ENCODE measurements at regions not wholly inside any gene's neighbourhood (a gene's known extent, or its start where the extent isn't known, plus 50 kb on each side); places are given as distances from the start of the nearest gene placed in this dataset.

- DNase-seq, result no peak
- POLR2A ChIA-PET, result no interaction called here
- H3K4me1 Mint-ChIP-seq (ENCODE audit: low read depth), result no peaks in the 10 kb centered on the region
- H3K27ac ChIP-seq (ENCODE audit: low read depth in 1 of 2, low read length in 2 of 2), result no peak overlapping the region
- no peak overlapping the region for H3K4me3 Mint-ChIP-seq
- intact Hi-C loops (cut with DNase I, micrococcal nuclease), result no loop called here
- H3K4me3 ChIP-seq (ENCODE audit: low read length), result no peak overlapping the region
- H3K9me3 Mint-ChIP-seq, result peaks cover 3% of the 10 kb centered on the region
- no peaks in the 10 kb centered on the region for H3K36me3 Mint-ChIP-seq (ENCODE audit: low read depth)
- H3K4me1 ChIP-seq (ENCODE audit: insufficient read depth, low read length), result no peaks in the 10 kb centered on the region
- H3K9me3 ChIP-seq (ENCODE audit: control insufficient read depth in 1 of 2, insufficient read depth in 1 of 2, low read length in 2 of 2), result peaks cover 0 to 12% of the 10 kb centered on the region in 2 experiments
- H3K36me3 ChIP-seq (ENCODE audit: insufficient read depth, low read length), result no peaks in the 10 kb centered on the region
- no peak overlapping the region for H3K27ac Mint-ChIP-seq
- no peaks in the 10 kb centered on the region for H3K27me3 ChIP-seq (ENCODE audit: control insufficient read depth in 1 of 2, insufficient read depth in 2 of 2, low read length in 2 of 2)
- H3K27me3 Mint-ChIP-seq, result no peaks in the 10 kb centered on the region
- CTCF ChIA-PET, result no interaction called here
- no peak for ATAC-seq (ENCODE audit: poor library complexity)
- TF ChIP-seq CTCF (IDR thresholded peaks at IDR 0.05), result no peak
Observed at GRCh38 chr5:60209146-60209840, 315.8 kb upstream of the PDE4D start.

- intact Hi-C loops (cut with DNase I, micrococcal nuclease), result no loop called here
- Mint-ChIP-seq H3K36me3 (ENCODE audit: low read depth) (no peaks in the 10 kb centered on the region), H3K4me3 (no peak overlapping the region), H3K9me3 (peaks cover 3% of the 10 kb centered on the region), H3K27ac (no peak overlapping the region), H3K4me1 (ENCODE audit: low read depth) (no peaks in the 10 kb centered on the region), H3K27me3 (no peaks in the 10 kb centered on the region)
- CTCF ChIA-PET, result no interaction called here
- no peaks in the 10 kb centered on the region for H3K36me3 ChIP-seq (ENCODE audit: insufficient read depth, low read length)
- ATAC-seq (ENCODE audit: poor library complexity), result no peak
- no peak for DNase-seq
- H3K9me3 ChIP-seq (ENCODE audit: control insufficient read depth in 1 of 2, insufficient read depth in 1 of 2, low read length in 2 of 2), result peaks cover 0 to 12% of the 10 kb centered on the region in 2 experiments
- no peaks in the 10 kb centered on the region for H3K4me1 ChIP-seq (ENCODE audit: insufficient read depth, low read length)
- POLR2A ChIA-PET, result no interaction called here
- no peak overlapping the region for H3K4me3 ChIP-seq (ENCODE audit: low read length)
- TF ChIP-seq CTCF (IDR thresholded peaks at IDR 0.05), result no peak
- H3K27me3 ChIP-seq (ENCODE audit: control insufficient read depth in 1 of 2, insufficient read depth in 2 of 2, low read length in 2 of 2), result no peaks in the 10 kb centered on the region
- H3K27ac ChIP-seq (ENCODE audit: low read depth in 1 of 2, low read length in 2 of 2), result no peak overlapping the region
Observed at GRCh38 chr5:60208716-60209115, 315.2 kb upstream of the PDE4D start.

- intact Hi-C loops (cut with DNase I, micrococcal nuclease), result no loop called here
- H3K4me1 Mint-ChIP-seq (ENCODE audit: low read depth), result no peaks in the 10 kb centered on the region
- Histone ChIP-seq H3K4me3 (ENCODE audit: low read length) (no peak overlapping the region), H3K36me3 (ENCODE audit: insufficient read depth, low read length) (no peaks in the 10 kb centered on the region), H3K4me1 (ENCODE audit: insufficient read depth, low read length) (no peaks in the 10 kb centered on the region), H3K27me3 (ENCODE audit: control insufficient read depth in 1 of 2, insufficient read depth in 2 of 2, low read length in 2 of 2) (no peaks in the 10 kb centered on the region), H3K9me3 (ENCODE audit: control insufficient read depth in 1 of 2, insufficient read depth in 1 of 2, low read length in 2 of 2) (peaks cover 0 to 12% of the 10 kb centered on the region in 2 experiments), H3K27ac (ENCODE audit: low read depth in 1 of 2, low read length in 2 of 2) (no peak overlapping the region)
- H3K9me3 Mint-ChIP-seq, result peaks cover 3% of the 10 kb centered on the region
- DNase-seq (peak in 3 of 14 experiments; percentile 8 to 27 (median 16)), ATAC-seq (ENCODE audit: poor library complexity) (no peak)
- ChIA-PET POLR2A (no interaction called here), CTCF (no interaction called here)
- H3K4me3 Mint-ChIP-seq, result no peak overlapping the region
- no peaks in the 10 kb centered on the region for H3K27me3 Mint-ChIP-seq
- no peak for TF ChIP-seq CTCF (IDR thresholded peaks at IDR 0.05)
- no peaks in the 10 kb centered on the region for H3K36me3 Mint-ChIP-seq (ENCODE audit: low read depth)
- no peak overlapping the region for H3K27ac Mint-ChIP-seq
Observed at GRCh38 chr5:60207040-60207439, 313.5 kb upstream of the PDE4D start.
